ENCODE measurements at regions not wholly inside any gene's neighbourhood (a gene's known extent, or its start where the extent isn't known, plus 50 kb on each side); places are given as distances from the start of the nearest gene placed in this dataset.

- DNase-seq, result no peak
Measured at GRCh38 chr6:166747644-166748595, 120.9 kb upstream of the RPS6KA2 start.

- DNase-seq, result no peak
Measured at GRCh38 chr6:166745801-166746668, 119.0 kb upstream of the RPS6KA2 start.

- DNase-seq, result no peak
Measured at GRCh38 chr6:166744223-166745134, 117.4 kb upstream of the RPS6KA2 start.

GRCh38 chr6:166743406-166744222, 116.6 kb upstream of the RPS6KA2 start:
- no peak for DNase-seq

- DNase-seq, result no peak
Measured at GRCh38 chr6:166742981-166743380, 115.9 kb upstream of the RPS6KA2 start.

- no peak for DNase-seq
Measured at GRCh38 chr6:166739976-166740318, 112.9 kb upstream of the RPS6KA2 start.

GRCh38 chr6:166739117-166739975, 112.3 kb upstream of the RPS6KA2 start:
- DNase-seq, result no peak

GRCh38 chr6:166738386-166739116, 111.5 kb upstream of the RPS6KA2 start:
- no peak for DNase-seq

GRCh38 chr6:166737261-166737660, 110.2 kb upstream of the RPS6KA2 start:
- DNase-seq, result no peak

- DNase-seq, result no peak
Measured at GRCh38 chr6:166736634-166737033, 109.6 kb upstream of the RPS6KA2 start.

GRCh38 chr6:166733900-166734299, 106.8 kb upstream of the RPS6KA2 start:
- DNase-seq, result no peak

- DNase-seq, result no peak
Measured at GRCh38 chr6:166729658-166730057, 102.6 kb upstream of the RPS6KA2 start.

- DNase-seq, result no peak
Measured at GRCh38 chr6:166728884-166729530, 102.0 kb upstream of the RPS6KA2 start.

- DNase-seq, result no peak
Measured at GRCh38 chr6:166726201-166726600, 99.2 kb upstream of the RPS6KA2 start.

- no peak for DNase-seq
Measured at GRCh38 chr6:166725571-166725970, 98.5 kb upstream of the RPS6KA2 start.

GRCh38 chr6:166724576-166724975, 97.5 kb upstream of the RPS6KA2 start:
- no peak for DNase-seq

GRCh38 chr6:166722785-166723184, 95.7 kb upstream of the RPS6KA2 start:
- DNase-seq, result no peak

GRCh38 chr6:166721576-166721975, 94.5 kb upstream of the RPS6KA2 start:
- DNase-seq, result no peak

- no peak for DNase-seq
Measured at GRCh38 chr6:166720856-166721255, 93.8 kb upstream of the RPS6KA2 start.

- DNase-seq, result no peak
Measured at GRCh38 chr6:166719019-166719418, 92.0 kb upstream of the RPS6KA2 start.

Measured in CD4-positive, alpha-beta T cell treated with Interleukin-21 for 1 hour (primary cell).